ENCODE measurements at regions not wholly inside any gene's neighbourhood (a gene's known extent, or its start where the extent isn't known, plus 50 kb on each side); places are given as distances from the start of the nearest gene placed in this dataset.

DNA sequence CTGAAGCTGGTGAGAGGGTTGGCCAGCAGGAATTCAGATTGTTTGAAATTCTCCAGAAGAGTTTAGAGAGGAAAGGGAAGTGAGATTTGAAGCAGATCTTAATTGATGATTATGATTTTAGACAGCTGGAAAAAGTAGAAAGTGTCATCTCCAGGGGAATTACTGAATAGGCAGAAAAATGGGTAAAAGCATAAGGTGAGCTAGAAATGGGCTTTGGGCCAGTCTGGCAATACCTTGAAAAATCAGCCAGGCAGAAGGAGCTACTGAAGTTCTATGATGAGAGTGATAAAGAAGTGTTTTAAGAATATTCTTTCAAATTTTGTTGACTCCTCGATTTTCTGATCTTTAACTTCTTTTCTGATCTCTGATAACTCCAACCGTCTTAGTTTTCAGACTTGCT is 172.9 kb upstream of the CCDC150 start:
- Histone ChIP-seq H3K4me2 (ENCODE audit: low read length) (no peak overlapping the region), H2AFZ (ENCODE audit: low read depth, low read length, poor library complexity, severe bottlenecking) (no peak overlapping the region), H3K36me3 (ENCODE audit: control insufficient read depth in 1 of 2, insufficient read depth in 2 of 2, low read length in 2 of 2) (no peaks in the 10 kb centered on the region), H3K4me1 (ENCODE audit: control insufficient read depth in 1 of 2, insufficient read depth in 2 of 2, low read length in 2 of 2) (no peaks in the 10 kb centered on the region), H3K9me2 (ENCODE audit: insufficient read depth) (no peaks in the 10 kb centered on the region), H3K27me3 (ENCODE audit: insufficient read depth, low read length) (no peaks in the 10 kb centered on the region), H4K20me1 (ENCODE audit: insufficient read depth) (no peaks in the 10 kb centered on the region), H3K79me2 (ENCODE audit: insufficient read depth, low read length) (no peaks in the 10 kb centered on the region), H3K27ac (ENCODE audit: low read depth, low read length) (no peak overlapping the region), H3K4me3 (replicated peaks in 1 of 2; ENCODE audit: low read depth in 1 of 2, low read length in 2 of 2) (no peak overlapping the region), H3K9me3 (ENCODE audit: control insufficient read depth in 1 of 2, insufficient read depth in 1 of 2, low read depth in 1 of 2, low read length in 2 of 2) (no peaks in the 10 kb centered on the region), H3K9ac (ENCODE audit: low read length) (no peak overlapping the region)
- DNase-seq (ENCODE audit: low read depth, low spot score): no peak
- ATAC-seq: no peak
- no TSS peak for BruUV-seq (replicated peaks)
- ChIA-PET CTCF (interaction anchor here (1.2 kb wide), 1 partner anchor 13 kb away, joined by 9 read pairs; no protein-coding TSS in a partner anchor), POLR2A (no interaction called here), RAD21 (ENCODE audit: low non-redundant PET in 1 of 2, low total read pairs in 2 of 2, uncharacterized antibody in 2 of 2, unreplicated experiment in 2 of 2) (no interaction called here)
- no peak for TF ChIP-seq EZH2 (IDR thresholded peaks at IDR 0.05)
- no peak for TF ChIP-seq SP1 (IDR thresholded peaks at IDR 0.05; ENCODE audit: low read depth)
- TF ChIP-seq REST (IDR thresholded peaks at IDR 0.05; ENCODE audit: low read depth): no peak
- no peak for TF ChIP-seq CTCF (IDR thresholded peaks at IDR 0.05 in 2 of 3, conservative IDR thresholded peaks at IDR 0.05 in 1 of 3; ENCODE audit: borderline replicate concordance in 1 of 3, insufficient read depth in 1 of 3, low read depth in 2 of 3, low read length in 2 of 3)
- TF ChIP-seq POLR2A (IDR thresholded peaks at IDR 0.05; ENCODE audit: borderline replicate concordance, extremely low read depth, insufficient read depth, insufficient read length): no peak
- TF ChIP-seq FOSL1 (IDR thresholded peaks at IDR 0.05; ENCODE audit: low read depth): no peak
- TF ChIP-seq ZNF274 (IDR thresholded peaks at IDR 0.05; ENCODE audit: low read depth, low read length): no peak
- TF ChIP-seq, protein P1, sequence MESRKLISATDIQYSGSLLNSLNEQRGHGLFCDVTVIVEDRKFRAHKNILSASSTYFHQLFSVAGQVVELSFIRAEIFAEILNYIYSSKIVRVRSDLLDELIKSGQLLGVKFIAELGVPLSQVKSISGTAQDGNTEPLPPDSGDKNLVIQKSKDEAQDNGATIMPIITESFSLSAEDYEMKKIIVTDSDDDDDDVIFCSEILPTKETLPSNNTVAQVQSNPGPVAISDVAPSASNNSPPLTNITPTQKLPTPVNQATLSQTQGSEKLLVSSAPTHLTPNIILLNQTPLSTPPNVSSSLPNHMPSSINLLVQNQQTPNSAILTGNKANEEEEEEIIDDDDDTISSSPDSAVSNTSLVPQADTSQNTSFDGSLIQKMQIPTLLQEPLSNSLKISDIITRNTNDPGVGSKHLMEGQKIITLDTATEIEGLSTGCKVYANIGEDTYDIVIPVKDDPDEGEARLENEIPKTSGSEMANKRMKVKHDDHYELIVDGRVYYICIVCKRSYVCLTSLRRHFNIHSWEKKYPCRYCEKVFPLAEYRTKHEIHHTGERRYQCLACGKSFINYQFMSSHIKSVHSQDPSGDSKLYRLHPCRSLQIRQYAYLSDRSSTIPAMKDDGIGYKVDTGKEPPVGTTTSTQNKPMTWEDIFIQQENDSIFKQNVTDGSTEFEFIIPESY (IDR thresholded peaks at IDR 0.05; ENCODE audit: extremely low read depth, insufficient replicate concordance, low read length): no peak
- no peak for TF ChIP-seq SRF (IDR thresholded peaks at IDR 0.05; ENCODE audit: low read depth)
- no peak for TF ChIP-seq ZFX (IDR thresholded peaks at IDR 0.05)
- no peak for TF ChIP-seq SIN3A (IDR thresholded peaks at IDR 0.05; ENCODE audit: low read depth)
- no peak for TF ChIP-seq EZH2phosphoT487 (IDR thresholded peaks at IDR 0.05; ENCODE audit: borderline replicate concordance)
- no peak for TF ChIP-seq CBX3 (IDR thresholded peaks at IDR 0.05; ENCODE audit: low read depth)
- TF ChIP-seq RAD21 (IDR thresholded peaks at IDR 0.05; ENCODE audit: low read depth): no peak
- TF ChIP-seq MAX (IDR thresholded peaks at IDR 0.05): no peak
- no peak for TF ChIP-seq ELF1 (IDR thresholded peaks at IDR 0.05; ENCODE audit: borderline replicate concordance, low read depth)
- TF ChIP-seq CEBPB (IDR thresholded peaks at IDR 0.05; ENCODE audit: low read depth): no peak
- TF ChIP-seq POLR2AphosphoS5 (IDR thresholded peaks at IDR 0.05; ENCODE audit: low read depth, low read length): no peak
- no peak for TF ChIP-seq TCF7L2 (IDR thresholded peaks at IDR 0.05; ENCODE audit: borderline replicate concordance, extremely low read depth, insufficient read depth, insufficient read length)
- intact Hi-C loops (cut with micrococcal nuclease): no loop called here

Data from HCT116 (cell line).